ENCODE measurements at regions not wholly inside any gene's neighbourhood (a gene's known extent, or its start where the extent isn't known, plus 50 kb on each side); places are given as distances from the start of the nearest gene placed in this dataset.

GRCh38 chr4:36638273-36638811, 356.9 kb downstream of the DTHD1 start:
- no peak for TF ChIP-seq CTCF (IDR thresholded peaks at IDR 0.05)
- 26 to 39% methylated on average over 3 of the region's 3 CpGs for WGBS, 2 donors
- Histone ChIP-seq H3K27me3 (no peaks in the 10 kb centered on the region), H3K27ac (no peak overlapping the region), H3K4me3 (no peak overlapping the region), H3K36me3 (no peaks in the 10 kb centered on the region), H3K4me1 (no peaks in the 10 kb centered on the region), H3K9me3 (no peaks in the 10 kb centered on the region)
- FAIRE-seq (no peak), DNase-seq (no peak), ATAC-seq (no peak)
- intact Hi-C loops (cut with DNase I) = no loop called here

GRCh38 chr4:36640876-36641275, 359.5 kb downstream of the DTHD1 start:
- Histone ChIP-seq H3K9me3 (no peaks in the 10 kb centered on the region), H3K4me1 (no peaks in the 10 kb centered on the region), H3K27me3 (no peaks in the 10 kb centered on the region), H3K4me3 (no peak overlapping the region), H3K27ac (no peak overlapping the region), H3K36me3 (no peaks in the 10 kb centered on the region)
- intact Hi-C loops (cut with DNase I) = no loop called here
- no peak for DNase-seq
- ATAC-seq = no peak
- FAIRE-seq = no peak
- TF ChIP-seq CTCF (IDR thresholded peaks at IDR 0.05) = no peak
- 54 to 71% methylated on average over 2 of the region's 2 CpGs for WGBS, 2 donors

- no peak for FAIRE-seq
- 59 to 70% methylated on average over 3 of the region's 3 CpGs for WGBS, 2 donors
Observed at GRCh38 chr4:36651253-36651652, 369.8 kb downstream of the DTHD1 start.

GRCh38 chr4:36652857-36653256, 371.4 kb downstream of the DTHD1 start:
- no peak for TF ChIP-seq CTCF (IDR thresholded peaks at IDR 0.05)
- Histone ChIP-seq H3K9me3 (no peaks in the 10 kb centered on the region), H3K27me3 (no peaks in the 10 kb centered on the region), H3K27ac (no peak overlapping the region), H3K36me3 (no peaks in the 10 kb centered on the region), H3K4me3 (no peak overlapping the region), H3K4me1 (no peaks in the 10 kb centered on the region)
- no peak for DNase-seq
- 87 to 91% methylated on average over 1 of the region's 1 CpG for WGBS, 2 donors
- intact Hi-C loops (cut with DNase I) = no loop called here
- FAIRE-seq = no peak
- ATAC-seq = no peak

More at GRCh38 chr4:36651253-36651652, 369.8 kb downstream of the DTHD1 start:
- intact Hi-C loops (cut with DNase I) = no loop called here
- no peaks in the 10 kb centered on the region for H3K9me3 ChIP-seq
- no peak overlapping the region for H3K27ac ChIP-seq
- TF ChIP-seq CTCF (IDR thresholded peaks at IDR 0.05) = no peak
- H3K4me3 ChIP-seq = no peak overlapping the region
- no peaks in the 10 kb centered on the region for H3K4me1 ChIP-seq
- H3K27me3 ChIP-seq = no peaks in the 10 kb centered on the region
- no peaks in the 10 kb centered on the region for H3K36me3 ChIP-seq
- no peak for ATAC-seq
- DNase-seq = no peak

- DNase-seq = no peak
- no peaks in the 10 kb centered on the region for H3K36me3 ChIP-seq
- 38 to 54% methylated on average over 3 of the region's 3 CpGs for WGBS, 2 donors
Observed at GRCh38 chr4:36665985-36666527, 384.6 kb downstream of the DTHD1 start.

More at GRCh38 chr4:36665985-36666527, 384.6 kb downstream of the DTHD1 start:
- Histone ChIP-seq H3K9me3 (no peaks in the 10 kb centered on the region), H3K4me3 (no peak overlapping the region), H3K4me1 (no peaks in the 10 kb centered on the region), H3K27ac (no peak overlapping the region), H3K27me3 (peaks cover 0 to 6% (median 0%) of the 10 kb centered on the region in 4 donors)
- no peak for TF ChIP-seq CTCF (IDR thresholded peaks at IDR 0.05)
- ATAC-seq = no peak
- no peak for FAIRE-seq
- intact Hi-C loops (cut with DNase I) = no loop called here
